Memory B cell (primary cell): ENCODE measurements at regions not wholly inside any gene's neighbourhood (a gene's known extent, or its start where the extent isn't known, plus 50 kb on each side); places are given as distances from the start of the nearest gene placed in this dataset.

ENCODE experiments used
- ATAC-seq: fragments of 150-1000 bp; cut with Tn5 transposase; 2 replicates; pipeline ENCODE4 v1.10.0; 2021; ENCODE audit warnings: low read depth, mild to moderate bottlenecking, moderate library complexity
- DNase-seq, 2 donors: peaks; one replicate each; pipeline ENCODE4 v3.0.0; 2022; ENCODE audit warnings: low spot score in 2 of 2
- H3K27ac Mint-ChIP-seq: one replicate; pipeline ENCODE4 v1.8.0; 2022; ENCODE audit warnings: mild to moderate bottlenecking, moderate library complexity, mixed read lengths
- H3K27me3 Mint-ChIP-seq: one replicate; pipeline ENCODE4 v1.8.0; 2022; ENCODE audit warnings: mixed read lengths
- H3K36me3 Mint-ChIP-seq: one replicate; pipeline ENCODE4 v1.8.0; 2022; ENCODE audit warnings: mild to moderate bottlenecking, mixed read lengths
- H3K4me1 Mint-ChIP-seq: one replicate; pipeline ENCODE4 v1.8.0; 2022; ENCODE audit warnings: mixed read lengths
- H3K4me3 Mint-ChIP-seq: one replicate; pipeline ENCODE4 v1.8.0; 2022; ENCODE audit warnings: mild to moderate bottlenecking, moderate library complexity, mixed read lengths
- H3K9me3 Mint-ChIP-seq: one replicate; pipeline ENCODE4 v1.8.0; 2022; ENCODE audit warnings: mixed read lengths

DNA sequence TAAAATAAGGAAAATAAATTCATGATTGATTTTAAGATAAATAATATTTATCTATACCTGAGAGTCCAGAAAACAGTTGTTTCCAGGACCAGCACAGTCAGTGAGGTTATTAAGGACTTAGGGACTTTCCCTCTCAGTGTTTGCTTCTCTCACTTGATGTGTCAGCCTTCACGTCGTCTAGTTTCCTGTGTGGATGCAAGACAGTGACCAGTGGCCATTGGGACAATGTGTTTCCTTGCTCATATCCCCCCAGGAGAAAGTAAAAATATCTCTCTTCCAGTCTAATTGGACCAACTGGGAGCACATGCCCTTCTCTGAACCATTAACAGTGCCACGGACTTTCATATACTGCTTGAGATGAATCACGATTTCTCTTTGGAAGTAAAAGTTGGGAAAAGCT lies 157.8 kb upstream of the CTNNB1 start:
- Mint-ChIP-seq H3K36me3 (no peaks in the 10 kb centered on the region), H3K9me3 (peaks cover 2% of the 10 kb centered on the region), H3K27me3 (peaks cover 15% of the 10 kb centered on the region), H3K4me3 (no peak overlapping the region), H3K27ac (no peak overlapping the region), H3K4me1 (peaks cover 11% of the 10 kb centered on the region)
- DNase-seq (no peak), ATAC-seq (no peak)

- DNase-seq: no peak
- Mint-ChIP-seq H3K9me3 (peaks cover 3% of the 10 kb centered on the region), H3K36me3 (no peaks in the 10 kb centered on the region)
Observed at GRCh38 chr3:41041899-41042298, 157.4 kb upstream of the CTNNB1 start.

DNA sequence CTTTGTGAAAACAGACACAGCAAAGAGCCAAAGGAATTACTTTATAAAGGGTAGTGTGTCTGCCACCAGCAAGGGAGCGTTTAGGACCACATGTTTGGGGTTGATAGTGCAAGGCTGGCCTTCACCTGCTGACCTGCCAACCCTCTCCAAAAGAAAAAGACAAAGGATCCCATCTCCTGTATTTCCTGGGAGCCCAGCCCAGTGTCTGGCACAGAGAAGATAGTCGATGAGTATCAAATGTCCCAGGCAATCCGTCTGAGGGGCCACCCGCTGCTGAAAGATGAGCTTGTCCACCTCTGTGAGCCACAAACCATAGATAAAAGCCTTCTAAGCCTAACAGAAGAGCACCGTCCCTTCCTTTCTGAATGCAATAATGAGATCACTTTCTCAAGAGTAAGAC lies 154.8 kb upstream of the CTNNB1 start:
- peaks cover 9% of the 10 kb centered on the region for H3K9me3 Mint-ChIP-seq
- peaks cover 13% of the 10 kb centered on the region for H3K27me3 Mint-ChIP-seq
- no peak overlapping the region for H3K27ac Mint-ChIP-seq
- ATAC-seq (no peak), DNase-seq (no peak)
- H3K4me3 Mint-ChIP-seq: no peak overlapping the region
- H3K4me1 Mint-ChIP-seq: no peaks in the 10 kb centered on the region
- H3K36me3 Mint-ChIP-seq: no peaks in the 10 kb centered on the region

More at GRCh38 chr3:41041899-41042298, 157.4 kb upstream of the CTNNB1 start:
- Mint-ChIP-seq H3K4me1 (peaks cover 11% of the 10 kb centered on the region), H3K27me3 (peaks cover 15% of the 10 kb centered on the region), H3K4me3 (no peak overlapping the region), H3K27ac (no peak overlapping the region)
- ATAC-seq: no peak

DNA sequence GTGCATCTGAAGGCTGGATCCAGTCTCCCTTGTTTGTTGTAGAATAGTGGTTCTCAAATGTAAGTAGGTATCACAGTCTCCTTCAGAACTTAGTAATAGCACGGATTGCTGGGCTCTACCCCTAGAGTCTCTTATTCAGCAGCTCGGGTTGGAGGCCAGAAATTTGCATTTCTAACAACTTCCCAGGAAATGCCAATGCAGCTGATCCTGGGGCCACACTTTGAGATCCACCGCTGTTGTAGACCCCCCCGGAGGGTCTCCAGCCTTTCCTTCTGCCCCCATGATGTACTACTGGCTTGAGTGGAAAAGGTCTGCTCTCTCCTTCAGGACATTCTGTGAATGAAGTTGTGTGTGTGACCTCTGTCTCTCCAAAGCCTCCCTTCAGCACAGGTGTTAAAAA lies 153.8 kb upstream of the CTNNB1 start:
- Mint-ChIP-seq H3K27me3 (peaks cover 13% of the 10 kb centered on the region), H3K9me3 (peaks cover 9% of the 10 kb centered on the region), H3K36me3 (no peaks in the 10 kb centered on the region), H3K4me1 (no peaks in the 10 kb centered on the region), H3K27ac (no peak overlapping the region), H3K4me3 (no peak overlapping the region)
- DNase-seq (no peak), ATAC-seq (no peak)

DNA sequence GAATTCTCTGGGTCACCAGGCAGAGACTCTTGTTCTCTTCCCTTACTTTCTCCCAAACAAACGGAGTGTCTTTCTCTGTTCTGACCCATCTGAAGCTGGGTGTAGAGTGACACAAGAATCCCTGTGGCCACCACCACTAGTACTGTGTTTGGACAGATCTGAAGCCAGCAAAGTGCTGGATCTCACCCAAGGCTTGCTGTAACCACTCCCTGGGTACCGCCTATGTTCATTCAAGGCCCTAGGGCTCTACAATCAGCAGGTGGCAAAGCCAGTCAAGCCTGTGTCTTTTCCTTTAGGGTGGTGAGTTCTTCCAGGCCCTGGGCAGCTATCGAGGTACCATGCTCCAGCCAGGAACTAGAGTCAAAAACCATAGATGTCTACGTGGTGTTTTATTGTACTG lies 149.2 kb upstream of the CTNNB1 start:
- Mint-ChIP-seq H3K4me1 (no peaks in the 10 kb centered on the region), H3K4me3 (no peak overlapping the region), H3K27me3 (no peaks in the 10 kb centered on the region), H3K27ac (no peak overlapping the region), H3K9me3 (peaks cover 9% of the 10 kb centered on the region), H3K36me3 (peaks cover 2% of the 10 kb centered on the region)
- ATAC-seq (no peak), DNase-seq (no peak)

- DNase-seq (no peak), ATAC-seq (no peak)
- Mint-ChIP-seq H3K27ac (no peak overlapping the region), H3K36me3 (peaks cover 2% of the 10 kb centered on the region), H3K27me3 (peaks cover 2% of the 10 kb centered on the region), H3K4me1 (no peaks in the 10 kb centered on the region), H3K4me3 (no peak overlapping the region), H3K9me3 (no peaks in the 10 kb centered on the region)
Observed at GRCh38 chr3:41053220-41053619, 146.1 kb upstream of the CTNNB1 start.

GRCh38 chr3:41060106-41060505 lies 139.2 kb upstream of the CTNNB1 start:
- ATAC-seq (no peak), DNase-seq (no peak)
- no peaks in the 10 kb centered on the region for H3K9me3 Mint-ChIP-seq
- no peak overlapping the region for H3K4me3 Mint-ChIP-seq
- H3K27me3 Mint-ChIP-seq: peaks cover 9% of the 10 kb centered on the region
- no peaks in the 10 kb centered on the region for H3K4me1 Mint-ChIP-seq
- no peaks in the 10 kb centered on the region for H3K36me3 Mint-ChIP-seq
- H3K27ac Mint-ChIP-seq: no peak overlapping the region

DNA sequence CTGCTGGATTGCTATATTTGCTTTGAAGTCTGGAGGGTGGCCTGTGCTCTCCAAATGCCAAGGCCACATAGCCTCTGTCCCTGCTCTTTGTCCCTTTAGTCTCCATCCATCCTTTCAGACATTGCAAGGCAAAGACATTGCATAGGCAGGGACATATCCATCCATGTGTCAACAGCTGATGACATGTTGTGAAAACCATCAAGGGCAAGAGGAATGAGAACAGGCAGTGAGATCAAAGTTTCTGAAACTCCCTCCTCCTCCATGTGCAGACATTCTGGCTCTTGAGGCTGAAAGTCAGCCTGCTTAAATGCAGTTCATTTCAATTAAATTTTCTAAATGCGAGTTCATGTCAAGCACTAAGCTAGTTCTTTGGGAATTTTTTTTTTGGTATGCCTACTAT lies 135.2 kb upstream of the CTNNB1 start:
- DNase-seq: no peak
- Mint-ChIP-seq H3K4me1 (no peaks in the 10 kb centered on the region), H3K27me3 (peaks cover 8% of the 10 kb centered on the region), H3K4me3 (no peak overlapping the region), H3K9me3 (no peaks in the 10 kb centered on the region), H3K36me3 (no peaks in the 10 kb centered on the region), H3K27ac (no peak overlapping the region)
- ATAC-seq: no peak

DNA sequence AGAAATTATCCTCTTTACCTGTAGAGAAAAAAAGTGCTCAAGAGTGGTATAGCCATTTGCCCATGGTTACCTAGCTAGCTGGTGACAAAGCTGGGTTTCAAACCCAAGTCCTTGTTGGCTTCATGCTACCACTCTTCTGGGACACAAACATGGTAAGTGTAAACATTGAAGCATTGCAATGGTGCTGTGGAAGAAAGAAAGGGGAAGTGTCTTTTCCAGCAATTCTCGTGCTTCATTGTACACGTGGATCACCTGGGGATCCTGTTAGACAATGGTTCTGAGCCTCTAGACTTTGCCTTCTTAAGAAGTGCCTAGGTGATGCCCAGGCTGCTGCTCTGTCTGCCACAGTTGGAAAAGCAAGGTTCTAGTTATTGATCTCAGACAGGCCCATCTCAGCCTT lies 134.8 kb upstream of the CTNNB1 start:
- no peak for ATAC-seq
- peaks cover 8% of the 10 kb centered on the region for H3K27me3 Mint-ChIP-seq
- no peaks in the 10 kb centered on the region for H3K36me3 Mint-ChIP-seq
- no peaks in the 10 kb centered on the region for H3K4me1 Mint-ChIP-seq
- H3K4me3 Mint-ChIP-seq: no peak overlapping the region
- no peaks in the 10 kb centered on the region for H3K9me3 Mint-ChIP-seq
- no peak overlapping the region for H3K27ac Mint-ChIP-seq
- no peak for DNase-seq

DNA sequence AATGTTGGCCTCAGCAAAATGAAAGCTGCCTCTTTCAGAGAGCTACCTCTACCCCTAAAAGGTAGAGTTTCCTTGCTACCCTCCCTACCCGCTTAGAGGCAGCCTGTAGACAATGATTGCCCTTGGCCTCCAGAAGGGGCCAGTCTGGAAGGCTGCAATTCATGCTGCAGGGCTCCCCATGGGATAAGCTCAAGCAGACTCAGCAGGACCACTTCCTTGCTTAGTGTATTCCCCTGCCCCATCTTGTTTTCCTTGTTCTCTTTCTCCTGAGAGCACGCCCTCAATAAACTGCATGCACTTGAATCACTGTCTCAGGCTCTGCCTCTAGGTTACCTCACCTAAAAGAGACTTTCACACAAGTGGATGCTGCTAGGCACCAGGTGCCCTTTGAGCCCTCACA lies 134.0 kb upstream of the CTNNB1 start:
- H3K27ac Mint-ChIP-seq: no peak overlapping the region

GRCh38 chr3:41073190-41073589 lies 126.1 kb upstream of the CTNNB1 start:
- no peaks in the 10 kb centered on the region for H3K4me1 Mint-ChIP-seq
- no peaks in the 10 kb centered on the region for H3K9me3 Mint-ChIP-seq
- no peak overlapping the region for H3K4me3 Mint-ChIP-seq
- H3K36me3 Mint-ChIP-seq: no peaks in the 10 kb centered on the region
- peaks cover 4% of the 10 kb centered on the region for H3K27me3 Mint-ChIP-seq
- H3K27ac Mint-ChIP-seq: no peak overlapping the region
- DNase-seq (no peak), ATAC-seq (no peak)

More for the DNA sequence above, 134.0 kb upstream of the CTNNB1 start:
- no peaks in the 10 kb centered on the region for H3K4me1 Mint-ChIP-seq
- no peak overlapping the region for H3K4me3 Mint-ChIP-seq
- no peaks in the 10 kb centered on the region for H3K36me3 Mint-ChIP-seq
- DNase-seq (no peak), ATAC-seq (no peak)
- H3K9me3 Mint-ChIP-seq: no peaks in the 10 kb centered on the region
- H3K27me3 Mint-ChIP-seq: peaks cover 8% of the 10 kb centered on the region

DNA sequence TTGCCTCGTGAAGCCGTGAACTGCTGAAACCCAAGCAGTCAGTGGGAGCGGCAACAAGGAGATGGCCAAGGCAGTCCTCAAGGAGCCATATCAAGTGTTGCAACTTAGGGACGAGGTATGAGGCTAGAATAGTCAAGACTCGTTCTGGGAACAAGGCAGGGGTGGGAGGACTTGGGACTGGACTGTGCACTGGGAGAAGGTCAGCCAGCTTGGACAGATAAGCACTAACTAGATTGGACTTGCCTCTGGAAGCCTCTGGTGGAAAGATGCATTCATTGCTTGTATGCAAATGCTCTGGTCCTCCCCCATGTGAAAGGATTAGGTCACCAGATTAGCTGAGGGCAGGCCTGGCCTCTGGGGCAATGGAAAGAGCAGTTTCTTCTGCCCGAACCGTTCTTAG lies 123.3 kb upstream of the CTNNB1 start:
- DNase-seq (no peak), ATAC-seq (no peak)
- H3K9me3 Mint-ChIP-seq: no peaks in the 10 kb centered on the region
- H3K27ac Mint-ChIP-seq: no peak overlapping the region
- H3K4me1 Mint-ChIP-seq: no peaks in the 10 kb centered on the region
- no peak overlapping the region for H3K4me3 Mint-ChIP-seq
- H3K27me3 Mint-ChIP-seq: peaks cover 4% of the 10 kb centered on the region
- no peaks in the 10 kb centered on the region for H3K36me3 Mint-ChIP-seq

DNA sequence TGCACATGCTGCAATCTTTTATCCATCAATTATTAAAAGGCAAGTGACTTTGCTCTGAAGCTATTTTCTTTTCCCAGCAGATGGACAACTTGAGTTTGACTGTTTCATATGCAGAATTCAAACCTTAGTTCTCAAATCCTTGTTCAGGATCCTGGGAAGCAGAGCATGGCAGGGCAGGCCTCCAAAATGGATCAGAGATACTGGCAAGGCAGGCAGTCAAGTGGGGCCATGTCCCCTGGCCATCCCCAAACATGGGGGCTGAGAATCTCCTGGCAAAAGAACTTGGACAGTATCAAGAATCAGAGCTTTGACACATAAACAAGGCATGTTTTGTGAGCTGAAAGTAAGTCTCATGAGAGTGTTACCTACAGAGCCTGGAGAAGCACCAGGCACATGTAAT lies 122.9 kb upstream of the CTNNB1 start:
- DNase-seq (no peak), ATAC-seq (no peak)
- Mint-ChIP-seq H3K27ac (no peak overlapping the region), H3K27me3 (peaks cover 7% of the 10 kb centered on the region), H3K9me3 (no peaks in the 10 kb centered on the region), H3K4me1 (no peaks in the 10 kb centered on the region), H3K4me3 (no peak overlapping the region), H3K36me3 (no peaks in the 10 kb centered on the region)

DNA sequence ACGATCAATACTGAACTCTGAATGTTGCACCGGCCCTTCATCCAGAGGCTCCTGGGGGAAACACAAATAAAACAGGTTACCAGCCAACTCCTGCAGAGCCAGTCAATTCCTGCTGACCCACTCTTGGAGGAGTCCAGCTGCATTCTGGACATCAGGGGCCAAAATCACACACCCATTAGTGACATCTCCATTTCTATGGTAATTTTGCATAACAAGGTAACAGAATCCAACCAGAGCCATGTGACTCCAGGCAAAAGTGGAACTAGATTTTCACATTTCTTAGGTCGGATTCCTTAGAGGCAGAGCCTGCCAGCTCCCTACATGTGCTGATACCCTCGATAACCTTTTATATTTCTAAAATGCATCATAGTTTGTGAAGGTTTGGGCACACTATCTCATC lies 119.2 kb upstream of the CTNNB1 start:
- H3K9me3 Mint-ChIP-seq: no peaks in the 10 kb centered on the region
- DNase-seq (no peak), ATAC-seq (no peak)
- H3K36me3 Mint-ChIP-seq: no peaks in the 10 kb centered on the region
- no peaks in the 10 kb centered on the region for H3K4me1 Mint-ChIP-seq
- no peak overlapping the region for H3K27ac Mint-ChIP-seq
- no peak overlapping the region for H3K4me3 Mint-ChIP-seq
- peaks cover 13% of the 10 kb centered on the region for H3K27me3 Mint-ChIP-seq

GRCh38 chr3:41088882-41089281 lies 110.4 kb upstream of the CTNNB1 start:
- H3K4me1 Mint-ChIP-seq: no peaks in the 10 kb centered on the region
- no peaks in the 10 kb centered on the region for H3K9me3 Mint-ChIP-seq
- ATAC-seq: no peak
- H3K27me3 Mint-ChIP-seq: peaks cover 10% of the 10 kb centered on the region
- no peak overlapping the region for H3K4me3 Mint-ChIP-seq
- H3K36me3 Mint-ChIP-seq: no peaks in the 10 kb centered on the region
- DNase-seq: no peak
- no peak overlapping the region for H3K27ac Mint-ChIP-seq

- DNase-seq: no peak
- H3K27me3 Mint-ChIP-seq: peaks cover 11% of the 10 kb centered on the region
- no peak overlapping the region for H3K4me3 Mint-ChIP-seq
- no peaks in the 10 kb centered on the region for H3K4me1 Mint-ChIP-seq
- ATAC-seq: no peak
- H3K36me3 Mint-ChIP-seq: no peaks in the 10 kb centered on the region
- no peaks in the 10 kb centered on the region for H3K9me3 Mint-ChIP-seq
- no peak overlapping the region for H3K27ac Mint-ChIP-seq
Observed at GRCh38 chr3:41089566-41089965, 109.7 kb upstream of the CTNNB1 start.
